Lower leg skin (tissue), 4 donors: ENCODE measurements at regions not wholly inside any gene's neighbourhood (a gene's known extent, or its start where the extent isn't known, plus 50 kb on each side); places are given as distances from the start of the nearest gene placed in this dataset.

Experiments
- DNase-seq, 2 donors: peaks; one replicate each; pipeline ENCODE4 v3.0.0-alpha.2; 2019; ENCODE audit warnings: low spot score in 2 of 2
- H3K4me3 ChIP-seq: fragments of 200-600 bp; sonication (generic); 2 replicates; pipeline ENCODE4 v1.5.1; 2017; ENCODE audit warnings: mild to moderate bottlenecking, low read depth; ENCODE audit not compliant: poor library complexity, severe bottlenecking
- CTCF ChIP-seq, 3 donors: fragments of 450-650 bp; IDR thresholded peaks; one replicate each; pipeline ENCODE4 v1.5.1; 2016; ENCODE audit warnings: antibody characterized with exemption in 3 of 3, mild to moderate bottlenecking in 3 of 3, moderate library complexity in 2 of 3
- POLR2A ChIP-seq, 2 donors: fragments of 450-650 bp; IDR thresholded peaks; one replicate each; pipeline ENCODE4 v1.6.1; 2016 to 2017; ENCODE audit warnings: antibody characterized with exemption in 2 of 2, mild to moderate bottlenecking in 1 of 2, moderate library complexity in 1 of 2
- WGBS, 2 donors: methylation state at CpG; one replicate each; pipeline ENCODE4 v1.1.5; 2018; 5-methylcytosine and 5-hydroxymethylcytosine counted together
- intact Hi-C: fragments of 100-400 bp; cut with DNase I; formaldehyde crosslinking; loops from one replicate; pipeline ENCODE4 v1.15.0; 2023; ENCODE audit warnings: low total_unique reads

- no peak overlapping the region for H3K4me3 ChIP-seq
- WGBS, 2 donors, result 95 to 96% methylated on average over 3 of the region's 3 CpGs
- intact Hi-C loops, result no loop called here
- no peak for DNase-seq
- no peak for TF ChIP-seq POLR2A (IDR thresholded peaks at IDR 0.05)
- no peak for TF ChIP-seq CTCF (IDR thresholded peaks at IDR 0.05)
Measured at GRCh38 chr2:136188086-136188485, 70.1 kb upstream of the CXCR4 start.

GRCh38 chr2:136185981-136186776 lies 68.2 kb upstream of the CXCR4 start:
- WGBS, 2 donors, result 55 to 61% methylated on average over 4 of the region's 4 CpGs
- intact Hi-C loops, result no loop called here
- no peak for DNase-seq
- TF ChIP-seq CTCF (IDR thresholded peaks at IDR 0.05), result no peak
- H3K4me3 ChIP-seq, result no peak overlapping the region

GRCh38 chr2:136183097-136183496 lies 65.1 kb upstream of the CXCR4 start:
- no peak for DNase-seq
- TF ChIP-seq CTCF (IDR thresholded peaks at IDR 0.05), result no peak
- H3K4me3 ChIP-seq, result no peak overlapping the region
- intact Hi-C loops, result no loop called here
- 35 to 43% methylated on average over 3 of the region's 3 CpGs for WGBS, 2 donors

- intact Hi-C loops, result no loop called here
- TF ChIP-seq CTCF (IDR thresholded peaks at IDR 0.05), result no peak
- H3K4me3 ChIP-seq, result no peak overlapping the region
- DNase-seq, result no peak
Measured at GRCh38 chr2:136182315-136182714, 64.4 kb upstream of the CXCR4 start.

- H3K4me3 ChIP-seq, result no peak overlapping the region
- no peak for DNase-seq
- intact Hi-C loops, result no loop called here
- TF ChIP-seq POLR2A (IDR thresholded peaks at IDR 0.05) (no peak), CTCF (IDR thresholded peaks at IDR 0.05) (no peak)
Measured at GRCh38 chr2:136179602-136179975, 61.6 kb upstream of the CXCR4 start.

GRCh38 chr2:136178941-136179601 lies 61.1 kb upstream of the CXCR4 start:
- no peak overlapping the region for H3K4me3 ChIP-seq
- intact Hi-C loops, result no loop called here
- WGBS, 2 donors, result 54 to 66% methylated on average over 3 of the region's 3 CpGs
- TF ChIP-seq CTCF (IDR thresholded peaks at IDR 0.05), result no peak
- no peak for TF ChIP-seq POLR2A (IDR thresholded peaks at IDR 0.05)
- no peak for DNase-seq
